HG03520 (cell line): ENCODE measurements at regions not wholly inside any gene's neighbourhood (a gene's known extent, or its start where the extent isn't known, plus 50 kb on each side); places are given as distances from the start of the nearest gene placed in this dataset.
"Not testable (repeated sequence)": the region's sequence is repeated elsewhere in the genome, so short reads cannot be mapped to it uniquely, and the experiment has no call there.

ENCODE experiments used
- ATAC-seq: cut with Tn5 transposase; IDR thresholded peaks from one replicate; pipeline ENCODE4 v1.9.1; 2021; ENCODE audit warnings: mild to moderate bottlenecking, moderate library complexity; ENCODE audit not compliant: unreplicated experiment

GRCh38 chr5:152118676-152119470 is 194.2 kb upstream of the GLRA1 start:
- ATAC-seq: no peak

- ATAC-seq: no peak
Measured at GRCh38 chr5:152116934-152117333, 192.3 kb upstream of the GLRA1 start.

GRCh38 chr5:152113401-152113800 is 188.8 kb upstream of the GLRA1 start:
- no peak for ATAC-seq

- no peak for ATAC-seq
Measured at GRCh38 chr5:152107220-152107619, 182.6 kb upstream of the GLRA1 start.

GRCh38 chr5:152106571-152106970 is 181.9 kb upstream of the GLRA1 start:
- ATAC-seq: no peak

- ATAC-seq: no peak
Measured at GRCh38 chr5:152105085-152105484, 180.4 kb upstream of the GLRA1 start.

GRCh38 chr5:152104211-152104610 is 179.6 kb upstream of the GLRA1 start:
- no peak for ATAC-seq

- ATAC-seq: not testable (repeated sequence)
Measured at GRCh38 chr5:152102908-152103307, 178.3 kb upstream of the GLRA1 start.

- ATAC-seq: no peak
Measured at GRCh38 chr5:152102057-152102456, 177.4 kb upstream of the GLRA1 start.

- ATAC-seq: no peak
Measured at GRCh38 chr5:152100462-152100861, 175.8 kb upstream of the GLRA1 start.

GRCh38 chr5:152097128-152097527 is 172.5 kb upstream of the GLRA1 start:
- ATAC-seq: peak; percentile 59

- no peak for ATAC-seq
Measured at GRCh38 chr5:152094716-152095115, 170.1 kb upstream of the GLRA1 start.

- ATAC-seq: no peak
Measured at GRCh38 chr5:152094060-152094459, 169.4 kb upstream of the GLRA1 start.

- ATAC-seq: no peak
Measured at GRCh38 chr5:152092580-152092979, 167.9 kb upstream of the GLRA1 start.

- no peak for ATAC-seq
Measured at GRCh38 chr5:152089644-152090043, 165.0 kb upstream of the GLRA1 start.

- ATAC-seq: no peak
Measured at GRCh38 chr5:152086668-152087067, 162.0 kb upstream of the GLRA1 start.

GRCh38 chr5:152084476-152084875 is 159.8 kb upstream of the GLRA1 start:
- no peak for ATAC-seq

GRCh38 chr5:152083231-152083630 is 158.6 kb upstream of the GLRA1 start:
- ATAC-seq: no peak

- no peak for ATAC-seq
Measured at GRCh38 chr5:152072091-152072490, 147.4 kb upstream of the GLRA1 start.

GRCh38 chr5:152070591-152070990 is 145.9 kb upstream of the GLRA1 start:
- no peak for ATAC-seq

- no peak for ATAC-seq
Measured at GRCh38 chr5:152066784-152067183, 142.1 kb upstream of the GLRA1 start.

- ATAC-seq: no peak
Measured at GRCh38 chr5:152063004-152063403, 138.4 kb upstream of the GLRA1 start.

GRCh38 chr5:152061095-152061494 is 136.4 kb upstream of the GLRA1 start:
- ATAC-seq: no peak
